ENCODE measurements at regions not wholly inside any gene's neighbourhood (a gene's known extent, or its start where the extent isn't known, plus 50 kb on each side); places are given as distances from the start of the nearest gene placed in this dataset.

DNA sequence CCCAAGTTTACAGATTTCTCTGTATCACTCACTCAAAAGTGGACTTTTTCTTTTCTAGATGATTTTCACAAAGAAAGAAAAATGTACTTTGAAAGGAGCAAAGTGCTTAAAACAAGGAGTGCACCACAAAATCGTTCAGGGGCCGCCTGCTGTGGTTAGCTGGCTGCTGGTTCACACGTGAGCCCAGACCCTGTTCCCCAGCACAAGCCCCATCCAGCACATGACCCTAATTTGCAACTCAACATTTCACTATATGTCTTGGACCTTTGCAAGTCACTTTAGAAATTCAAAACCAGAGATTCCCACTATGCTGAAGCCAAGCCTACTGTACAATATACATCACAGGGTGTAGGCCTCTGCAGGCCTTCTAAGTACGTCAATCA lies 95.5 kb upstream of the NHSL1 start:
- Histone ChIP-seq H3K4me3 (no peak overlapping the region), H3K9me3 (no peaks in the 10 kb centered on the region), H3K36me3 (peaks cover 2% of the 10 kb centered on the region), H3K27ac (no peak overlapping the region), H3K4me1 (peaks cover 29% of the 10 kb centered on the region), H3K27me3 (no peaks in the 10 kb centered on the region)
- 90% methylated on average over 4 of the region's 4 CpGs for WGBS
- DNase-seq (ENCODE audit: low spot score in 2 of 2) = no peak
- no peak for TF ChIP-seq CTCF (IDR thresholded peaks at IDR 0.05)
- no peak for TF ChIP-seq POLR2A (IDR thresholded peaks at IDR 0.05)
- no peak for TF ChIP-seq EP300 (IDR thresholded peaks at IDR 0.05)
- TF ChIP-seq POLR2AphosphoS5 (IDR thresholded peaks at IDR 0.05) = no peak

GRCh38 chr6:138596126-138596525 lies 96.8 kb upstream of the NHSL1 start:
- Histone ChIP-seq H3K4me1 (peaks cover 24% of the 10 kb centered on the region), H3K4me3 (no peak overlapping the region), H3K36me3 (peaks cover 2% of the 10 kb centered on the region), H3K27ac (no peak overlapping the region), H3K27me3 (no peaks in the 10 kb centered on the region), H3K9me3 (no peaks in the 10 kb centered on the region)
- WGBS = 78% methylated on average over 5 of the region's 5 CpGs
- no peak for DNase-seq (ENCODE audit: low spot score in 2 of 2)
- no peak for TF ChIP-seq POLR2A (IDR thresholded peaks at IDR 0.05)
- no peak for TF ChIP-seq CTCF (IDR thresholded peaks at IDR 0.05)
- TF ChIP-seq POLR2AphosphoS5 (IDR thresholded peaks at IDR 0.05) = no peak
- TF ChIP-seq EP300 (IDR thresholded peaks at IDR 0.05) = no peak

GRCh38 chr6:138596591-138596990 lies 97.3 kb upstream of the NHSL1 start:
- H3K27me3 ChIP-seq = no peaks in the 10 kb centered on the region
- TF ChIP-seq POLR2A (IDR thresholded peaks at IDR 0.05) (no peak), EP300 (IDR thresholded peaks at IDR 0.05) (no peak), CTCF (IDR thresholded peaks at IDR 0.05) (no peak), POLR2AphosphoS5 (IDR thresholded peaks at IDR 0.05) (no peak)
- H3K4me1 ChIP-seq = peaks cover 24% of the 10 kb centered on the region
- H3K36me3 ChIP-seq = peaks cover 2% of the 10 kb centered on the region
- no peaks in the 10 kb centered on the region for H3K9me3 ChIP-seq
- H3K4me3 ChIP-seq = no peak overlapping the region
- WGBS = 88% methylated on average over 11 of the region's 11 CpGs
- DNase-seq (ENCODE audit: low spot score in 2 of 2) = no peak
- no peak overlapping the region for H3K27ac ChIP-seq

- Histone ChIP-seq H3K36me3 (peaks cover 2% of the 10 kb centered on the region), H3K4me1 (peaks cover 22% of the 10 kb centered on the region), H3K9me3 (no peaks in the 10 kb centered on the region), H3K27ac (no peak overlapping the region), H3K4me3 (no peak overlapping the region), H3K27me3 (no peaks in the 10 kb centered on the region)
- WGBS = 71% methylated on average over 7 of the region's 7 CpGs
- no peak for DNase-seq (ENCODE audit: low spot score in 2 of 2)
- TF ChIP-seq POLR2A (IDR thresholded peaks at IDR 0.05) = no peak
Measured at GRCh38 chr6:138597336-138597735, 98.0 kb upstream of the NHSL1 start.

GRCh38 chr6:138598562-138599173 lies 99.4 kb upstream of the NHSL1 start:
- WGBS = 89% methylated on average over 3 of the region's 3 CpGs
- DNase-seq (ENCODE audit: low spot score in 2 of 2) = no peak

More at GRCh38 chr6:138598562-138599173, 99.4 kb upstream of the NHSL1 start:
- H3K4me3 ChIP-seq = no peak overlapping the region
- no peaks in the 10 kb centered on the region for H3K27me3 ChIP-seq
- H3K27ac ChIP-seq = no peak overlapping the region
- peaks cover 2% of the 10 kb centered on the region for H3K36me3 ChIP-seq
- no peak for TF ChIP-seq EP300 (IDR thresholded peaks at IDR 0.05)
- TF ChIP-seq POLR2A (IDR thresholded peaks at IDR 0.05) = no peak
- no peak for TF ChIP-seq POLR2AphosphoS5 (IDR thresholded peaks at IDR 0.05)
- no peak for TF ChIP-seq CTCF (IDR thresholded peaks at IDR 0.05)
- no peaks in the 10 kb centered on the region for H3K9me3 ChIP-seq
- peaks cover 8% of the 10 kb centered on the region for H3K4me1 ChIP-seq

Data from suprapubic skin (tissue), 4 donors.